ENCODE measurements at regions not wholly inside any gene's neighbourhood (a gene's known extent, or its start where the extent isn't known, plus 50 kb on each side); places are given as distances from the start of the nearest gene placed in this dataset.

DNA sequence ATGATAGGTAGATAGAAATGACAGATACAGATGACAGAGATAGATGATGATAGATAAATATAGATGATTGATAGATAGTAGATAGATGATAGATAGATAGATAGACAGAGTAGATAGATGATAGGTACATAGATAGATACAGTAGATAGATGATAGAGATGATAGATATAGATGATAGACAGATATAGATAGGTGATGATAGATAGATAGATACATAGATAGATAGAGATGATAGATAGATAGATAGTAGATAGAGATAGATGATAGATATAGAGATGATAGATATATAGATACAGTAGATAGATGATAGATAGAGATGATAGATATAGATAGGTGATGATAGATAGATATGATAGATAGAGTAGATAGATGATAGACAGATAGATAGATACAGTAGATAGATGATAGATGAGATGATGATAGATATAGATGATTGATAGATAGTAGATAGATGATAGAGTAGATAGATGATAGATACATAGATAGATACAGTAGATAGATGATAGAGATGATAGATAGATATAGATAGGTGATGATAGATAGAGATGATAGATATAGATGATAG lies 95.7 kb upstream of the SMIM23 start:
- intact Hi-C loops (cut with DNase I), result no loop called here
- DNase-seq (ENCODE audit: low spot score), result no peak

DNA sequence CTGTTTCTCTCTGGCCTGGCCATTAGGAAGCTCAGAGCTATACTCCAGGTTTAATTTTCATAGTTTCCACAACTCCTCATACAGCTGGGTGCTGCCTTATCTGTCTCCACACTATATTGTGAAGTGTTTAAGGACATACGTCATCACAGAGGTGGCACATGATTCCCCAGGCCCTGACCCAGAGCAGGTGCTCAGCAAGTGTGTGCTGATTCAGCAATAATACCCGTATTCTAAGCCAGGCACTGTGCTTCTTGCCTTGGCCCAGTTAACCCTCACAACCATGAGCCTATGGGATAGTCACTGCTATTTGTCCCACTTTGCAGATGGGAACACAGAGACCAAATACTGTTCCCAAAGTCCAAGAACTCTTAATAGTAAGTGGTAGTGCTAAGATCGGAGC lies 93.5 kb upstream of the SMIM23 start:
- intact Hi-C loops (cut with DNase I), result no loop called here
- DNase-seq (ENCODE audit: low spot score), result no peak

DNA sequence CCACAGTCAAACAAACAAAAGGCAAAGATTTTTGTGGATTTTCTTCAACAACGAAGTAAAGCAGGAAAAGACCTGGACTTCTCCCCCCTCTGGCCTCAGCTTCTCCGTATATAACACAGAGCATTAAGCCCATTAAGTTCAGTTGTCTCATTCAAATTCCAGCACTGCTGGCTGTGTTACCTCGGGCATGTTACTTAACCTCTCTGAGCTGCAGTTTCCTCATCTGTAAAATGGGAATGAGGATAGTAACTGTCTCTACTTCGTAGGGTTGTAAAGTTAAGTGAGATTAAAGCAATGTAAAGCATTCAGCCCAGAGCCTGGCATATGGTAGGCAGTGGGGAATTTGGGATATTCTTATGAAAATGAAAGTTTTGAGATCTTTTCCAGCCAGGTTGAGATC lies 92.7 kb upstream of the SMIM23 start:
- intact Hi-C loops (cut with DNase I), result no loop called here

DNA sequence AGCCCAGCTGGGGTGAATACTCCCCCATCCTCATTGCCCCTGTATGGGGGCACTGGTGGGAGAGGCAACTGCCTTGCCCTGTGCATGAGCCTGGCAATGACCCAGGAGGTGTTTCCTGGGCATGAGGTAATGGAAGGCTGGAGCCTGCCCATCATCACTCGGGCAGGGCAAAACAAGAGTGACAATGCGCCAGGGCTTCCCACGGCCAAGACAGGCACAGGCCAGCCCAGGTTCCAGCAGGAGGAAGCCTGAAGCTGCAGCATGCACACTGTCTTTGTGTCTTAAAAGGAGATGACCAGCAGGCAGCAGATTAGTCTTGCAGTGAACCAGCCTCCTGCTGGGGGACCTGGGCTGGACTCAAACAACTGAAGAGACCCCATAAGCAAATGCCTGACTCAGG lies 92.2 kb upstream of the SMIM23 start:
- intact Hi-C loops (cut with DNase I), result no loop called here
- no peak for DNase-seq (ENCODE audit: low spot score)

More for the DNA sequence above, 92.7 kb upstream of the SMIM23 start:
- DNase-seq (ENCODE audit: low spot score), result no peak

GRCh38 chr5:171695804-171696203 lies 89.8 kb upstream of the SMIM23 start:
- DNase-seq (ENCODE audit: low spot score), result no peak
- intact Hi-C loops (cut with DNase I), result no loop called here

DNA sequence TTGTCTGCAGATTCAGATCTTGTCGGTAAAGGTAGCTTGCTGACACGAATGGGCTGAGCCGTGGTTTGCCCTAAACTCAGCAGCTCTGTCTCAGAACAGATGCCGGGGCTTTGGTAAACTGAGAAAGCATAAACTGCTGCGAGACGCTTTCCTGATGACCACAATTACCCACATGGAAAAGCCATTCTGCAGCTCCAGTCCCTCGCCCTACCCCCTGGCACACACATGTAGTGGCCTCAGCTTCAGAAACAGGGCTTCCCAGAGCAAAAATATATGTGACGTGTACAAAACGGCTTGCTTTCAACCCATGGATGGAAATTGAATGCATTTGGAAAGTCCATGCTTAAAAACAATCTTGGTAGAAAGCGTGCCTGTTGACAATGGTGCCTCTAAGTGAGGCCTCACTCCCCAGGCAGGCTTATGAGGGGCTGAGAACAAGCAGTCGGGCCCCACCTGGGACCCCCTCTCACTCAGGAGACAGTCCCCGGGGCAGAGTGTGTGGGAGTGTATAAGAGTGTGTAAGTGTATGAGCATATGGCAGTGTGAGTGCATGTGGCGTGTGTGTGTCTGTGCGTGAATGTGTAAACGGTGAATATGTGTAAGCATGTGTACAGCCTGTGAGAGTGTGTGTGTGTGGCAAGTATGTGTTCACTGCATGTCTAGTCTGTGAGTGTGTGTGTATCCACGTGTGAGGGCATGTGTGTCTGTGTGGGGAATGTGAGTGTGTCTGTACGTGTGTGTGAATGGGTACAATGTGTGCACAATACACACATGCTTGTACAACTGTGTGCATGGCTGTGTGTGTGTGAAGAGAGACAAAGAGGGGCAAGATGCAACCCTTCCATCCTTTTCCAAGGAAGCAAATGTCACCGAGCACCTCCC lies 88.2 kb upstream of the SMIM23 start:
- DNase-seq (ENCODE audit: low spot score), result no peak
- intact Hi-C loops (cut with DNase I), result no loop called here

- intact Hi-C loops (cut with DNase I), result no loop called here
- no peak for DNase-seq (ENCODE audit: low spot score)
These were observed 85.2 kb upstream of the SMIM23 start for GRCh38 chr5:171700318-171700912.

GRCh38 chr5:171701100-171701541 lies 84.5 kb upstream of the SMIM23 start:
- no peak for DNase-seq (ENCODE audit: low spot score)
- intact Hi-C loops (cut with DNase I), result no loop called here

DNA sequence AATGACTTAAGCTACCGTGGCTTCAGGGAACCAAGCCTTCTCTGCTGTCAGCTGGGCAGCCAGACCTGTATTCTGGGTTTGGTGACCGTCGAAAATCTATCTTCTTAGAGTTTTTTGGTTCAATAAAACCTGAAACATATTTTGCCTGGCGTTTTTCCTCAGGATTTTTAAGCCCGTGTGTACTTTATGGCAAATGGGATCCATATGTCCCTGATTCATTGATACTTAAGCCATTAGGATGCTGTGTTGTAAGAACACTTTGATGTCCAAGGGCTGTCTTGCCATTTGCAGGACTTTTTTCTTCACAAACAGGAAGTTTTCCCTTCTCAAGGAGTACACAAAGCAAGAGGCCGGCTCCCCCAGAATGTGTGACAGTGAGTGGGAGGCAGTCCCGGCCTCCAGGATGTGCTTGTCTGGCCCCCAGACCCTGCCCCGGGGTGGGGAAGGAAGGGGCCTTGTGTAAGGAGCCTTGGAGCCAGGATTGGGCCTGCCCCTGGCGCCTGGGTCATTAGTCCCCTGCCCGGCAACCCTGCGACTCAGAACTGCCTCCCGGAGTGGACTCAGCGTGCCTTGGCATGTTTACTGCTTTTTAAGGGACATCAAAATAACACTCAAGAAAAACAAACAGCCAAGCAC lies 83.4 kb upstream of the SMIM23 start:
- no peak for DNase-seq (ENCODE audit: low spot score)
- intact Hi-C loops (cut with DNase I), result no loop called here

DNA sequence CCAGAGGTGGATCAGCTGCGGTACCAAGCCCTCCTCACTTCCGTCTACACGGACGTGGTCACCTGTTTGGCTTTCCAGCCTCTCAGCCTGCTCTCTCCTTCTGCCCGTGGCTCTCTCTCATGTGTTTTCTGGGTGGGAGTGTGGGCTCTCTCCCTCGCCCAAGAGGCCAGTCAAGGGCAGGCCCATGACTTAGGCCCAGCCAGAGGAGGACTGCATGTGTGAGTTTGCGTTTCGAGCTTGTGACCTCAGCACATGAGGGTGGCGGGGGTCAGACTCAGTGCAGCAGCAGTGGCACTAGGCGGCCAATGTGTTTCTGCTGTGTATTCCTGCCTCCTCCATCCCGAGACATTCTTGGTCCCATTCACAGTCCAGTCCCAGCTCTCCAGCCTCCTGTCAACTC lies 82.5 kb upstream of the SMIM23 start:
- intact Hi-C loops (cut with DNase I), result no loop called here
- DNase-seq (ENCODE audit: low spot score), result no peak

DNA sequence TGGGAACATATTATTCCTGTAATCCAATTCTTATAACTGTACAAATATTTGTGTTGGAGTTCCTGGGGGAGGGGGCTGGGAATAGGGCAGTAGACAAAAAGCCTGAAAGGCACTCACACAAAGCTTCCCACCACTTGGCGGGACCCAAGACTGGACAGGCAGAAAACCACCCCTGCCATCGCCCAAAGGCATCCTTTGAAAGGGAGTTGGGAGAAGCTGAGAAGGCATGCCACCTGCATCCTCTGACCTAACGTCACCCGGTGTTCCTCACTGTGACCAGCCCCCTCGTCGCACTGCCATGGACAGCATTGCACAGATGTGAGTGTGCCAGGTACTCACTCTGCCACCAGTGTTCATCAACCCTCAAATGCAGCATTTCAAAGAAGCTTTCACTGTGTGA lies 80.6 kb upstream of the SMIM23 start:
- intact Hi-C loops (cut with DNase I), result no loop called here
- DNase-seq (ENCODE audit: low spot score), result no peak

DNA sequence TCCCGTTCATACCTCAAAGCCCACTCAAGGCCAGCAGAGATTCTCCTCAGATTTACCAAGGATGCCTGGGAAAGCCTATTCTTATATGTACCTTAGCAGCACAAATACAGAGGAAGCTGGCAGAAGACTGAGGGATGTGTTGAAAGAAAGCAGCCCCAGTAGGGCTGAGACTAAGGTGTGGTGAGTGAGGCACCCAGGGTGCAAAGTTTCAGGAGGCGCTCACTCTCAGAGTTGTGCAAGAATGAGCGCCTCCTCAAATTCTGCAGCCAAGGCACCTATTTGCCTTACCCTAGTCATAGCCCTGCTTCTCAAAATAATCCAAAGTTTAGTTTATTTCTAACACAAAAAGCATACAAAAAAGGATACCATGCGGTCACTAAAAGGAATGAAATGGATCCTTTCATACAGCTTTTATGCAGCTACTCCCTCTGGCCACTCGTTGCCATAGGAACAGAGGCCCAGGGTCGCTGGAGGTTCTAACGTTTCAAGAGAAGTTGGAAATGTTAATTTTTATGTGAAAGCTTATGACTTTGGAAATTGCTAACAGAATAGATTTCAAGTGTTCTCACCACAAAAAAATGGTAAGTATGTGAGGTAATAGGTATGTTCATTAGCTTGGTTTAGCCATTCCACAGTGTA lies 79.7 kb upstream of the SMIM23 start:
- no peak for DNase-seq (ENCODE audit: low spot score)

DNA sequence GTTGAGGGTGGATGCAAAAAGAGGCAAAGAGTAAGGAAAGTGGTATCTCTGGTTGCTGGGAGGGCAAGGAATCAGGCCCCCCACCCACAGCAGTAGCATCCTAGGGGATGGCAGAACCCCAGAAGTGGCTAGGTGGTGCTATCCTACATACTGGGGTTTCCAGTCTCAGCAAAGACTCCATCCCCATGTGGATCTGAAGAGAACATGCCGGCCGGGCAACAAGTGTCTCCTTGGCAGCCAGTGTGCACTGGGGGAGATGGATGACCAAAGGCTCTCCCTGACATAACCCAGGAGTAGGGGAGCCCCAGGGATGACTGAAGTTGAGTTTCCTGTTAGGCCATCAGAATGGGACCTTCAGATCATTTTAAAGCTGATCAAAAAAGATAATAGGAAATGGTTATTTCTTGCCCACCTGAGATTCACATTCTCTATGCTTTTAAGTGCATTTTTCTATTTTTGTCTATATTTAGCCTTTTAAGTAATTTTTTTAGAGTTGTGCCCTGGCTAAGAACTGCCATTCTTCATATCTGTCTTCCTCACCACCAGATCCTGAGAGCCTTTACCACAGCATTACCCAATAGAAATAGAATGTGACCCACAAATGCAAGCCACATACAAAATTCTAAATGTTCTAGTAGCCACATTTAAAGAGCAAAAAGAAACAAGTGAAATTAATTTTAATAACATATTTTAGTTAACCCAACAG lies 78.7 kb upstream of the SMIM23 start:
- intact Hi-C loops (cut with DNase I), result no loop called here
- DNase-seq (ENCODE audit: low spot score), result no peak

More for the DNA sequence above, 79.7 kb upstream of the SMIM23 start:
- intact Hi-C loops (cut with DNase I), result no loop called here

DNA sequence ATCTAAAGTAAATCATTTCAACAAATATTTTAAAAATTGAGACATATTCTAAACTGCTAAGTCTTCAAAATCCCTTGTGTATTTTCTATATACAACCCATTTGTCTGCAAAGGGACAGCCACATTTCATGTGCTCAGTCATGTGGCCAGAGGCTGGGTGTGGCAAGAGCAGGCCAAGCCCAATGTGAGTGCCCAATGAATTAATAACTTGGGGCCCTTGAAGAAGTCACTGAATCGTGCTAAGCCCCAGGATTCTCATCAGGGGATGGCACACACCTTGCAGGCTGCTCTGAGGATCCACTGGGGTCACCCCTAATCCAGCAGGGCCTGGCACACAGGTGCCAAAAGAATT lies 78.2 kb upstream of the SMIM23 start:
- no peak for DNase-seq (ENCODE audit: low spot score)
- intact Hi-C loops (cut with DNase I), result no loop called here

DNA sequence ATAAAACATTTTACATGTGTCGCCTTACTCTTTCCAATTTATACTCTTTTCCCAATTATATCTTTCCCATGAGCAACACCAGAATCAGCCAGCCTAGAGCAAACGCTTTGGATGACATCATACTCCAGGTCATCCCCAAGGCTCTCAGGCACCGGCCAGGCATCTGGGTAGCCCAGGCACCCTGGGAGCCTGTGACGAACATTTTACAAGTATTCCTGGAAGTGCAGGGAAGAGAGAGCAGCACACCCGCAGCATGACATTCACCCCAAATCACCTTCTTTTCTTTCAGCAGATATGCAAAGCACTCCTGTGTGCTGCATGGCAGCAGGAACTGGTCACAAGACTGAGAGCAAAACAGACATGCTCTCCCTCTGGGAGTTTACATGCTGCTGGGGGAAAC lies 75.7 kb upstream of the SMIM23 start:
- no peak for DNase-seq (ENCODE audit: low spot score)
- intact Hi-C loops (cut with DNase I), result no loop called here

- DNase-seq (ENCODE audit: low spot score), result no peak
- intact Hi-C loops (cut with DNase I), result no loop called here
These were observed 75.1 kb upstream of the SMIM23 start for GRCh38 chr5:171710451-171711024.

DNA sequence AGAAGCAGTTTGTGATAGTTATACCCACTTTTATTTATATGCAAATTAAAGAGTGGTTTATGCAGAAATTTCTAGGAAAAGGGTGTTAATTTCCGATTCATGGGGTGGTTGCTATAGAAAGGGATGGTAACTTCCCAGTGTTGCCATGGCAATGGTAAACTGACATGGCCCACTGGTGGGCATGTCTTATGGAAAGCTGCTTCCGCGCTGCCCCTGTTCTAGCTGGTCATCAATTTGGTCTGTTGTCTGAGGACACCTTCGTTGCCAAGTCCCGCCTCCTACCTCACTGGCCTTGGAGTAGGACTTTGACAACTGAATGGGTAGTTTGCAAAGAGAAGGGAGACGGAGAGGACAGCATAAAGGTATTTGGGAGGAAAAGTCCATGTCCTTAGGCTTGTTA lies 74.0 kb upstream of the SMIM23 start:
- intact Hi-C loops (cut with DNase I), result no loop called here
- DNase-seq (ENCODE audit: low spot score), result no peak

- DNase-seq (ENCODE audit: low spot score), result no peak
- intact Hi-C loops (cut with DNase I), result no loop called here
These were observed 73.0 kb upstream of the SMIM23 start for GRCh38 chr5:171712616-171713015.

- intact Hi-C loops (cut with DNase I), result no loop called here
- DNase-seq (ENCODE audit: low spot score), result no peak
These were observed 72.5 kb upstream of the SMIM23 start for GRCh38 chr5:171713152-171713551.

Data from posterior vena cava (tissue), 2 donors.